GM18508 (cell line): ENCODE measurements at regions not wholly inside any gene's neighbourhood (a gene's known extent, or its start where the extent isn't known, plus 50 kb on each side); places are given as distances from the start of the nearest gene placed in this dataset.
"Not testable (repeated sequence)": the region's sequence is repeated elsewhere in the genome, so short reads cannot be mapped to it uniquely, and the experiment has no call there.

ENCODE experiments used
- ATAC-seq: cut with Tn5 transposase; IDR thresholded peaks from one replicate; pipeline ENCODE4 v1.9.1; 2021; ENCODE audit warnings: moderate number of reproducible peaks; ENCODE audit not compliant: insufficient read depth, unreplicated experiment

DNA sequence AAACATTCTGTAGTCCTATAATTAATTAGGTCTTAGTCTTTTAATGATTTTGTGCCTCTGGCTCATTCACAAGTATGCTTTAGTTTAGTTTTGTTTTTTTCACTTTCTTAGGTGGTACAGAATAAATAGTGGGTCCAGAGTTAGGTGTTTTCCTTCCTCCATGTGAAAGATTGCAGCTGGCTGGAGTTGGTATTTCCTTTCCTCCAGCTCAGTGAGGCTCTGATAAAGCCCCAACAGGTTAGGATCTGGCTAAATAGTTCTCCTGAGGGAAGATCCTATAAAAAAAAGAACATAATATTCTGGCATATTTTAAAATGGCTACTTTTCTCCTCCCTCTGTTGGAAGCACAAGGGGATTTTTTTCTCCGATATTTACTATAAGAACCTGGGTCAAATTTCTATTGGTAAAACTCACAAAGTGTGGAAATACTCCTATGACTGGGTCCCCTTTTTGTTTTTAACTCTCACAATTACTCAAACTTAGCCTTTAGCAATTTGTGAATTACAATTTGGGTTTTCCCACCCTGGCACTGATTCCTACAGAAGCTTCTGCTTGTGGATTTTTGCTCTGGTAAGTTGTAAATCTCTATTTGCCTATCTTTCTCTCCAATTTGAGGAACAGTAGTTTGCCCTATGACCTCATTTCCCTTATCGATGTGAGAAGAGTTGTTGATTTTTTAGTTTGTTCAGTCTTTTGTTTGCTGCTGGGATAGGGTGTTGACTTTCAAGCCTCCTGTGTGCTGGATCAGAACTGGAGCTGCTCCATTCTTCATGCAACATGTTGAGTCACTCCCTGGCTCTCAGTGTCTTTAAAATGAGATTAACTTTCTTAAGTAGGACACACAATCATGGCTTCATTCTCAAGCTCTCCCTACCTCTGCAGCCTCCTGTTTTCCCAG, 500.9 kb downstream of the RNF144A start:
- ATAC-seq: no peak

DNA sequence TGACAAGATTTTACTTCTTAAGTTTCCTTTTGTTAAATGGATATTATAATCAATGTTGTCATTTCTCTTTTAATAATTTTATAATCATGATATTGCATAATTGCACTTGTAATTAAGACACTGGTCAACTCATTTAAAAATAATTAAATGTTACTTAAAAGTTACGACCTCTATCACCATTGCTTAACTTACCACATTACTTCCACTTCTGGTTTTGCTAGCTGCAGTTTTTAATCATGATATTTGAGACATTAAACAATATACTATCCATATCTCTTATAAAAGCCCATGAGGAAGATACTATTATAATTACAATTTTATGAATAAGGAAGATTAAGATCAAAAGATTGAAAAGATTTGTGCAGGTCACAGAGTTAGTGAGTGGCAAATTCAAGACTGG, 502.0 kb downstream of the RNF144A start:
- ATAC-seq: no peak

DNA sequence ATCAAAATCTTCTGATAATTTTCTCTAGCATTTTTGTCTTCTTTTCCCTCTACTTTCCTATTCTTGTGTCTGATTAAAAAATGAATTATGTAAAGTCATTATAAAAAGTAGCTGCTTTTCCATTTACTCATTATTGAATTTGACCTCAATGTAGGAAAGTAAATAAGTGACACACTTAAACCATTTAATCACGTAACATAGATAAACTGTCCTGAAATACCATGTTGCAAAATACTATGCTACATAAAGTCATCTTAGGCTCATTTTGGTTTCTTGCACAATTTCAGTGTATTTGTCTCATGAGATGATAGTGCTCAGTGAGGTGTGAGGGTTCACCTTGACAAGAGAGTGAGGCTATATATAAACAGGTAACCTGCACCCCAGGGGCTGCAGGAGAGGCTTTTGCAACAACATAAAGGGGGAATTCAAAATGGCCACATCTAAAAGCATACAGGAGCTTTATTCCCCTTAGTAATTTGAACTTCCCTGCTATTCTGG, 502.7 kb downstream of the RNF144A start:
- no peak for ATAC-seq

DNA sequence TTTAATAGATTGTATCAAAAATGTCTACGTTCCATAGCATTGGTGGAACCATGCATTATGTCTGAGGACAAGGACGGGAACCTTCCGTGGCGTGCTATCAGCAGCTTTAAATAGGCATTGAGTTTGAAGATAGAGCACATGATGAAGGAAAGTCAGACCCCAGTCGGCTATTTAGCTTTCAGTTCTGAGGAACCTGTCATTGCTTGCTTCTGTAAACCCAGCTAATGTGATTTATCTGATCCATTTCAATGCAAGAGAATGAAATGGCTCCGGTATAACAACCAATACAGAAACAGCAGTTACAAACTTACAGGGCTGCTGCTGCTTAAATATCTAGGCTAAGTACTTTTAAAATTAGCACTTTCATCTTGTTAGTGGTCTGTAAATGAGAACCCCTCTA, 503.3 kb downstream of the RNF144A start:
- no peak for ATAC-seq

DNA sequence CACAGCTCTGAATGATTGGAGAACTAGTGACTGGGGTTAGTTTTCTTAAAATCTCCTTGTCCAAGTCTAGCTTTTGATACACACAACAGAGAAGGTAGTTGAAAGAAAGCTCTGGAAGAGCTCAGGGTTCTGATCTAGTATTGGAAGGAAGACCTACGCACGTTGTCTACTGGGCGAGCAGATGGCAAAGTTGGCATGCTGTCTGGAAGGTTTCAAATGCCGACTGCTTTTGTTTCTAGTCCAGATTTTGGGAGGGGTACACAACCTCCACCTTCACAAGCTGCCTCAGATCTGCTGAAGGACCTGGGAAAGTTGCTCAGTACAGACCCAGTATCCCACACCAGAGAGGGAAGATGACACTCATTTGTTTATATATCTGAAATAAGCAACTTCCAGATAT, 507.3 kb downstream of the RNF144A start:
- ATAC-seq: no peak

DNA sequence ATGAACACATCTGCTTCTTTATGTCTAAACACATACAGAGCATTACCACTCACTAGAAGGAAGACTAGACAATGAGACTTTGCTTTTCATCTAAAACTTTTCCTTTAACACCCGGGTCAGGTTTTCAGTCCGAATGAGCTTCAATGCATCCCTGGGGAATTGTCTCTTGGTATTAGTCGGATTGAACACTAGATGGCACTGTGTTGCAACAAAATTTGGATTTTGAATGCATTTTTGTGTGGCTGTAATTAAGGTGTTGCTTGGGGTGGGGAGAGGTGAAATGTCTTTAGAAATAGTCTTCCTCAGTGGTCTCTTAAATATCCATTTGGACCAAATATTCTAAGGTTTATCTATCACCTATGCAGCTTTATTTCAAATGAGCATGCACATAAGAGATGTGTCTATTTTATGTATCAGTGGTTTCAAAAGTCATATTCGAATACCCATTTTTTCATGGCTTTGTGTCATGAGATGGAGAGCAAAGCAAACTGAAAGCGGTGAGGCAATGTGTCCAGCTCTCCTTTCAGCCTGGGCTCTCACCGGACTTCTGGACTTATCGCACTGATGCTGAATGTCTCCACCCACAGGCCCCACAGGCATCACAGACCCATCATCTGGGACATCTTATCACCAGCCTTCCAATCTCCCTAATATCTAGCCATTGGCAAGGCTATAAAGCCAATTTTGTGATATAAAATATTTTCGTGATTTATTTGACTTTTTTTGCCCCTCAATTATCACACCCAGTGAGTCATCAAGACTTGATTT, 510.3 kb downstream of the RNF144A start:
- no peak for ATAC-seq

DNA sequence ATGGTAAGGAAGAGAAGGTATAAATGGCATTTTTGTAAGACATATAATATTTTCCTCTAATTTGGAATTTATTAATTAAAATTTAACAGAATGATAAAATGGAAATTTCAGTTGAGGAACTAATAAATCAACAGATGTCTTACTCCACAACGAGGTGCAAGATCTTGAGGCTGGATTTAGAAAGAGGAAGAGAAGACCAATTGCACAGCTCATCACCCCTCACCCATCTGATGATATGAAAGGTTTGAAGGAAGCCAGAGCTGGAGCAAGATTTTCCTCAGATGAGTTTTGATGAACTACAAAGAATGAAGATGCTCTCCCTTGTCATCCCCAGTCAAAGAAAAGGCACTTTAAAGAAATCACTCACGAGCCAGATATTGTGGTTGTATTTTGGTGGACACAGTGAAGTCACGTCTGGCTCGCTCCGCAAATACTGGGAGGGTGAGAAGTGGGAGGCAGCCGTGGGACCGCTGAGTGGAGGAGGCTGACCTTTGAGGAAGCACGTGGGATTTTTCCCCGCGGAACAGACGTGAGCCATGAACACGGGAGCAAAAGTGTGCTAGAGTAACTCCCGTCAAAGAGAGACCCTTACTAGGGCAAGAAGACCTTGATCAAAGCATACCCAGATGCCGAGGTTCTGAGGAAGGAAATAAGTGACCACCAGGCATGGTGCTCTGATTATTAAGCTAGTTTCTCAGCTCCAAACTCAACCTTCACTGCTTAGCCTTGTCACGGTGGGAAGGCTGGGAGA, 511.4 kb downstream of the RNF144A start:
- ATAC-seq: no peak

DNA sequence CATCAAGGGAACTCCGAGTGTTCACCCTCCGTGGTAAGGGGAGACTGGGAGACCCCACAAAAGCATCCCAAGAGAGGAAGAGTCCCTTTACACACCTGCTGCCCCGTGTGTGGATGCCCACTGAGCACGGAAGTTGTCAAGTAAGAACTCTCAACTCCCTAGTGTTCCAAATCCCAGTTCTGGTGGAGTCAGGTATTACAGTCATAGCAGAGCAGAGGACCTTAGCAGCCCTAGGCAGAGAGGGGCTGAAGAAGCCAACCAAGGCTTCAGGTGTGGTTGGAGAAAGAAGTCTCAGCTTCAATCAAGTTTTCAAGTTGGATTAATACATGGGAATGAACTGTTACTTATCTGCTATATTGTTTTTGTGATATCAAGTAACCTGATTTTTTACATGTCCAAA, 512.5 kb downstream of the RNF144A start:
- ATAC-seq: no peak

DNA sequence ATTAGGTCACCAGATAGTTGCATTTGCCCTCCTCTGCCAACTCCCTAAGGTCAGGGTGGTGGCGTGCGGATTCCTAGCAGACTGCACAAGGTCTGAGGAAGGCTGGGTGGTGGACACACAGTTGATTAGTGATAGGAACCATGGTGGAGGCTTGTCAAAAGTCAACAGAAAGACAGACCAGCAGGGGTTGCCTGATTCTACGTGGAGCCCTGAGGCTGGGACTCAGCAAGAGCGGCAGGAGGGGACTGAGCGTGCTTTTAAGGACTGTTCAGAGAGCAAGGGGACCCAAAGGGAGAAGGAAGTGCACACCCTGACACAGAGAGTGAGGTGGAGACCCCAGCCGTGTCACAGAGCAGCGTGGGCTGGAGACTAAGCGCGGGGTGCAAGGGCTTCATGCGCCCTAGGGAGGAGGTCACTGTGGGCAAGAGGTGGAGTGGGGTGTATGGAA, 513.2 kb downstream of the RNF144A start:
- no peak for ATAC-seq

DNA sequence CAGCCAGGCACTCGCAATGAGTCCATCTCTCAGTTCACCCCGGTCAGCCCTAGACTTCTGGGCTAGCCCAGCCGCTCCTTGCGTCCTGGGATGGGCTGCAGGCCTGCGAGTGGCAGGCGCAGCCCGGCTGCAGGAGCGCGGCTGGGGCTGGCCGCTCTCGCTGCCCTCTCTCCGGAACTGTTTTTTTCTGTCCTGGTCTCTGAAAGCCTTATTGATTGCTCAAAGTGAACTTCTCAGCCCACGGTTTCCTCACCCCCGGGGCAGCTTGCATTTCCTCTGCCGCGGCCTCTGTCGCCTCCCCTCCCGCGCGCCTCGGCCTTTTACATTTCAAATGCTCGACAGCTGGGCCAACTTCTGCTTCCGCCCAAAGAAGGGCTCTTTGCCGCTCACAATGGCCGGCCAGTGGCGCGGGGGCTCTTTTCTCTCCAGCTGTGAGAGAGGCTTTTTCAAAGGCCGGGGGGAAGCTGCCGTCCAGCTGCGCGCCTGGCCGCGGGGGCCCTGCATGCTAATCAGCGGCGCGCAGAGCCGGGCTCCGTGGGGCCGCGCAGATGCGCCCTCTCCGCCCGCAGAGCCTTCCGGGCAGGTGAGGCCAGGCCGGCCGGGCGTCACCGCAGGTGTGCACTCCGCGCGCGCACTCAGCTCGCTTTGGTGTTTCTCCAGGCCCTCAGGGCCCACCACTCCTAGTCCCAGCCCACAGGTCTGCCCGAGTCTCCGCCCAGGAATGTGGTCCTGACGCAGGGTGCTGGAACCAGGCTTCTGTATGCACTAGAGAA, 513.8 kb downstream of the RNF144A start:
- ATAC-seq: no peak

DNA sequence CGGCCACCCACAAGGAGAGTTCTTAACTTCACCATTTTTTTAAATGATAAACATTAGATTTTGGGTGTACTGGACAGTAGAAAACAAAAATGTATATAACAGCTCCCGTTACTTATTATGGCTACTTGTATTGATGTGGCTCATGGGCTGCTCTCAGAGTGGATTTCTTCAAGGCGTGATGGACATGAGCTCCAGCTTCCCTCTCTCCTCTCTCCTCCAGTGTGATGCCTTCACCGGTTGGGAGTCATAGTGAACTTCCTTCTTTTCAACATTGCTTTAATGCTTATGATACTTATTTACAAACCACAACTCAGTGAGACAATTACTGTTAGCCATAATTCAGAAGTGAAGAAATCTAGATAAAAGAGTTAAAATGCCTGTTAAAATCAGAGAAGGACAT, 515.2 kb downstream of the RNF144A start:
- ATAC-seq: no peak

DNA sequence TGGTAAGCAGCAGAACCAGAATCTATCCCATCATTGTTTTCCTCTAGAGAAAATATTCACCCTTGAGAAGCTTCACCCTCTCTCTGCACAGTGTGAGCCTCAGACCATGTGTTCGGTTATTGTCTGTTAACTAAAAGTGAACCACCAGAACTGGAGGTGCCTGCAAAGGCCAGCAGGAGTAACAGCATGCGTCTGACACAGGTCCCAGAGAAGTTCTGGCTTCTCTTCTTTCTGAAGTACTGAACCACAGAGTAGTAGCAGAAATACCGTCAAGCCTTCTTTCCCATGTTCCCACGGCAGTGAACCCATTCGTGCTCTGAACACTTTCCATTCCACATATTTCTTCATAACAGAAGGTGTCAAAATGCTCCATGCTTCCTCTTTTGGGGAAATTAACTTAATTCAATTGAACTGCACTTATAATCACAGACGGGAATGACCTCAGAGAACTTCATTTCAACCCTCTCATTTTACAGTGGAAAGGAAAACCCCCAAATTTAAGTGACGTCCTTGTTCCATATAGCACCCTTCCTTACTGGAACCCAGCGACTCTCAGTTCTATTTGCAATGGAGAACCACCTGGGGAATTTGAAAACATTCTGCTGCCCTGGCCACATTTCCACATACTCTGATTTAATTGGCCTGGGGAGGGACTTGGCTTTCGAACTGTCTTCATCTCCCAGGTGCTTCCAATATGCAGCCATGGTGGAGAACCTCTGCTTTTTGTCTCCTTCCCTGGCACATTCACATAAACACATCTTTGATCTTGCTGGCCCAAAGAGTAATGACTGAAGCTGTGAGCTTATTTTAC, 519.1 kb downstream of the RNF144A start:
- ATAC-seq: no peak

DNA sequence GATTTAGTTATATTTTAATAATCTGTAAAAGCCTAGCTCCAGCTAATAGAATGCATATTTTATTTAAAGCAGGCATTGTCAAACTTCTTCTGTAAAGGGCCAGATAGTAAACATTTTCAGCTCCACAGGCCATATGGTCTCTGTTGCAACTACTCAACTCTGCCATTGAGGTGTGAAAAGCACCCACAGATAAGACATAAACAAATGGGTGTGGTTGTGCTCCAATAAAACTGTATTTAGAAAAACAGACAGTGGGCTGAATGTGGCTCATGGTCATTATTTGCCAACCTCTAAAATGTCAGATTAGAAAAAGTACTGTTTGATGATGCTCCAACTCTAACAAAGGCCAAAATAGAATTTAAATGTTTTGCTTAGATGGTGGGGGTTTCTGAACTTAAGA, 519.9 kb downstream of the RNF144A start:
- ATAC-seq: no peak

DNA sequence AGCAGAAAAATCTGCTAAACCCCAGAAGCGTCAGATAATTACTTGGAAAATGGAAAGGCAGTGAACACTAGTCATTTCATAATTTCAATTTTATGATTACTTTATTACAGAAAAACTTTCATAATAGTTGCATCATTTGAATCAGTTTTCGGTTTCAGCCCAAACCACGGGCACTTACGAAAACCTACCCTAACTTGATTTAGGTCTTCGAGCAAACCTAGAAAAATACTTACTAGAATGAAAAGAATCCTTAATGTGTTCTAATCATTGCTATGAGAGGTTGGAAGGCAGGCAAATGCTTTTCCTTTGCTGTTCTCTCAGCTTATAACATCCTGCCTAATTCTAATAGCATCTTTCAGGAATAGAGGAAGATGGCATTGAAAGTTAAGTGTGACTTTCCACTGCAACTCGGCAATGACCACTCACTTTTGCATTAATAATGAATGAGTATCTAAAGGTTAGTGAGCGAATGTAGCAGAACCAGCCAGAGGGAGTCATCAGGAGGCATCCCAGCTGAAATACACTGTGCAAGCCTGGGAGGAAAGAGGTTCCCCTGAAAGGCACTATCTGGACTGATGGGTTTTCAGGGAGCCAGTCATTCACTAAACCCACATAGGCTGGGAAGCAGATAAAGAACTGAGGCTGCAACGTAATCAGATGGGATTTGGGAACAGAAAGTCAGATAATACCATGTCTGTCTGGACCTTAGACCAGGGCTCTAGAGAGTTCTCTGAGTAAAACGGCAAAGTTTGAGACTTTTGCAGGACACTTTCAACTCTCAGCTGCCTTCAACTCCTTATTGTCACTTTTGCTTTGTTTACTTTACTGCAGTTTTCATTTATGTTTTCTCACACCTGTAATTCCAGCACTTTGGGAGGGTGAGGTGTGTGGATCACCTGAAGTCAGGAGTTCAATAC, 520.8 kb downstream of the RNF144A start:
- ATAC-seq: no peak

DNA sequence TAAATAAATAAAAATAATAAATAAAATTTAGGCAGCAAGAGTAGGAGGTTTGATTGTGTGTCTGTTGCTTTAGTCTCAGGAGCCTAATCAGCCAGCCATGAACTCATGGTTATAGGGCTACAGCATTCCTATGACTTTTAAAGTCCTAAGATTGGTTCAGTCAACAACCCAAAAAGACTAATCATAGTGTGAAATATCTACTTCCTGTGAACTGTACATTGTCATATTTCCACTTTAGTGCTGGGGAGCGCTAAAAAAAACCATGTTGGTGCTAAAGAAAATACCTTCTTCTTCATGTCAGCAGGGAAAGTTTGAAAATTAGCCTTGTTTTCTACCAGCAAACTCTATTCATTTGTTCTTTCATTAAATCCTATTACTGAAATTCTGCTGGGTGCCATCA, 521.6 kb downstream of the RNF144A start:
- ATAC-seq: no peak

DNA sequence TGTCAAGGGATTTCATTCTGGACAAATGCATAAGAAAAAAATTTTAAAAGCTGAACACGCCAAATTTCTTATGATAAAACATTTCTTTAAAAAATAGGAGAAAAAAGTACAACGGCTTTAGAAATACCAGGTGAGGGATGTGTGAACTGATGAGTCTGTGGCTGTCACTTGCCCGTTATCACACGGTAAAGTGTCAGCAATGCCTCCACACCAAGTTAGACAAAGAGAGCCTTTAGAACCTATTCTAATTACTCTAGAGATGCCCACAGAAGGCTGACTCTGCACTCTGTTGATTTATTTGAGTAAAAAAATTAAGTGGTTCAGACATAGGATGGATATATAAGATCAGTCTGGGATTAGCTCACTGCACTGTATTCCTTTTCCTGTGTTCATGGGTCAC, 523.8 kb downstream of the RNF144A start:
- ATAC-seq: no peak

DNA sequence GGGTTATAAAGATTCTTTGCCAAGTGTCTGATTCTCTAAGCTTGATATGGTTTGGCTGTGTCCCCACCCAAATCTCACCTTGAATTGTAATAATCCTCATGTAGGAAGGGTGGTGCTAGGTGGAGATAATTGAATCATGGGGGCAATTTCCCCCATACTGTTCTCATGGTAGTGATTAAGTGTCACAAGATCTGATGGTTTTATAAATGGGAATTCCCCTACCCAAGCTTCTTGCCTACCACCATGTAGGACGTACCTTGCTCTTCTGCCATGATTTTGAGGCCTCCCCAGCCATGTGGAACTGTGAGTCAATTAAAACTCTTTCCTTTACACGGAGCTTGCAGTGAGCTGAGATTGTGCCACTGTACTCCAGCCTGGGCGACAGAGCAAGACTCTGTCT, 524.6 kb downstream of the RNF144A start:
- not testable (repeated sequence) for ATAC-seq

DNA sequence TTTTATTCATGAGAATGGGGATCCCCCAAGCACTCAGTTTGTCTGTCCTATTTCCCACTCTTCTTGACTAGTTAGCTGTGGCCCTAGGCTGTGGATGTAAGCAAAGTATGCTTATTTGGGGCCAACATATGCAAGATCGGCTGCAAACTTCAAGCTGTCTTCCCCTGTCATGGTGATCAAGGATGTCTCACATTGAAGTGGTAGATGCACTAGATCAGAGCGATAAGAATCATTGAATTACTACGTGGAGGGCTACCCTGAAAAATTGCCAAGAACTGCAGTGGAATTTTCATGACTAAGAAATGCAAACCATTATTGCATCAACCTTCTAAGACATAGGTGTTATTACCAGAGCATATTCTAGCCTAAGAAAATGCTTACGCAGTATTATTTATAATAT, 527.4 kb downstream of the RNF144A start:
- no peak for ATAC-seq
